Eye (tissue), 1 donor: ENCODE measurements at regions not wholly inside any gene's neighbourhood (a gene's known extent, or its start where the extent isn't known, plus 50 kb on each side); places are given as distances from the start of the nearest gene placed in this dataset.
"Not testable (repeated sequence)": the region's sequence is repeated elsewhere in the genome, so short reads cannot be mapped to it uniquely, and the experiment has no call there.

ENCODE experiments used
- DNase-seq: peaks from one replicate; pipeline ENCODE4 v3.0.0-alpha.2; 2015

GRCh38 chr7:110418659-110419280, 672.2 kb upstream of the LRRN3 start:
- DNase-seq = no peak

GRCh38 chr7:110420788-110421187, 670.1 kb upstream of the LRRN3 start:
- DNase-seq = no peak

- no peak for DNase-seq
These were observed 669.3 kb upstream of the LRRN3 start for GRCh38 chr7:110421490-110422241.

- DNase-seq = no peak
These were observed 658.8 kb upstream of the LRRN3 start for GRCh38 chr7:110432061-110432553.

- not testable (repeated sequence) for DNase-seq
These were observed 652.0 kb upstream of the LRRN3 start for GRCh38 chr7:110438926-110439325.

GRCh38 chr7:110442381-110442837, 648.5 kb upstream of the LRRN3 start:
- peak; percentile 68 for DNase-seq

- DNase-seq = no peak
These were observed 644.3 kb upstream of the LRRN3 start for GRCh38 chr7:110446658-110447057.

GRCh38 chr7:110448918-110449317, 642.0 kb upstream of the LRRN3 start:
- no peak for DNase-seq

GRCh38 chr7:110454713-110455112, 636.2 kb upstream of the LRRN3 start:
- no peak for DNase-seq

GRCh38 chr7:110461621-110462020, 629.3 kb upstream of the LRRN3 start:
- DNase-seq = no peak

GRCh38 chr7:110470420-110470819, 620.5 kb upstream of the LRRN3 start:
- DNase-seq = no peak

GRCh38 chr7:110472419-110472818, 618.5 kb upstream of the LRRN3 start:
- DNase-seq = not testable (repeated sequence)

GRCh38 chr7:110480964-110481363, 610.0 kb upstream of the LRRN3 start:
- no peak for DNase-seq

GRCh38 chr7:110483553-110483952, 607.4 kb upstream of the LRRN3 start:
- DNase-seq = no peak

- DNase-seq = no peak
These were observed 606.6 kb upstream of the LRRN3 start for GRCh38 chr7:110484356-110484755.

GRCh38 chr7:110486549-110486948, 604.4 kb upstream of the LRRN3 start:
- DNase-seq = no peak

- no peak for DNase-seq
These were observed 588.0 kb upstream of the LRRN3 start for GRCh38 chr7:110502888-110503465.

- DNase-seq = no peak
These were observed 583.6 kb upstream of the LRRN3 start for GRCh38 chr7:110507369-110507768.

GRCh38 chr7:110507832-110508231, 583.1 kb upstream of the LRRN3 start:
- DNase-seq = no peak

GRCh38 chr7:110514975-110515551, 575.9 kb upstream of the LRRN3 start:
- DNase-seq = peak; percentile 81

GRCh38 chr7:110519851-110520250, 571.1 kb upstream of the LRRN3 start:
- no peak for DNase-seq

- DNase-seq = no peak
These were observed 569.5 kb upstream of the LRRN3 start for GRCh38 chr7:110521357-110521911.

- DNase-seq = peak; percentile 51
These were observed 568.7 kb upstream of the LRRN3 start for GRCh38 chr7:110522061-110522760.
